ENCODE measurements at regions not wholly inside any gene's neighbourhood (a gene's known extent, or its start where the extent isn't known, plus 50 kb on each side); places are given as distances from the start of the nearest gene placed in this dataset.

DNA sequence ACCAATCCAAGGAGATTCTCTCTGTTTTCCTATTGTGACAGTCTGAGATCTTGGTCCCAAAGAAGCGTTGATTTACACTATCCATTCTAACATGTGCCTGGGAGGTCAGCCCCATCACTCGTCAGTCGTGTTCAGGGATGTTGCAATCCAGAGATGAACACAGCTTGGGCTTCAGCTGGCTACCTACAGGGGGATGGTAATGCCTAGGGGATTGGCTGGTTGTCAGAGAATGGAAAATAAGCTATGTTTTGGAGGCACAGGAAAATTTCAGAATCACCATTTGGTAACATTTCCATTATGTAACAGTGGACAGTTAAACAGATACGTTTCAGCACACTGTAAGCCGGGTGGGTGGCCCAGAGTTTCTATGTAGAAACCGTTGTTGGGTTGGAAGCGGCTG is 147.1 kb upstream of the RALGAPA2 start:
- TF ChIP-seq CTCF (IDR thresholded peaks at IDR 0.05) = no peak
- no peak for TF ChIP-seq POLR2A (IDR thresholded peaks at IDR 0.05)

All from thyroid gland (tissue), 4 donors.